ENCODE measurements at regions not wholly inside any gene's neighbourhood (a gene's known extent, or its start where the extent isn't known, plus 50 kb on each side); places are given as distances from the start of the nearest gene placed in this dataset.

DNA sequence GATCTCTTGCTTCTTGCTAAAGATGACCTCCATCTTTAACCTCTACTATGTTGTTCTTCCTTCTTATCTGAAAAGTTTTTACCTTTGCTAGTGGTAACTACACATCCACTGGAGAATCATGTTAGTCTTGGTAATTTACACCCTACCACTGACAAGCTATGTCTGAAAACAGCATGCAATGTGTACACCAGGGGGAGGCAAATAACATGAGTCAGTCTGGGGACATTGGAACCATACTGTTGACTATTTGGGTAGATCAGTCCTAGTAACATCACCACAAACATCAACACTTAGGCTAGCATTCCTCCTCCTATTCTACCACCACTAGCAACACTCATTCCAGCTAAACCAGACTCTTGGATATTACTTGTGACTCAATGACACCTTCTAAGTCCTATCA lies 549.0 kb downstream of the KCNT2 start:
- TF ChIP-seq, protein P1, sequence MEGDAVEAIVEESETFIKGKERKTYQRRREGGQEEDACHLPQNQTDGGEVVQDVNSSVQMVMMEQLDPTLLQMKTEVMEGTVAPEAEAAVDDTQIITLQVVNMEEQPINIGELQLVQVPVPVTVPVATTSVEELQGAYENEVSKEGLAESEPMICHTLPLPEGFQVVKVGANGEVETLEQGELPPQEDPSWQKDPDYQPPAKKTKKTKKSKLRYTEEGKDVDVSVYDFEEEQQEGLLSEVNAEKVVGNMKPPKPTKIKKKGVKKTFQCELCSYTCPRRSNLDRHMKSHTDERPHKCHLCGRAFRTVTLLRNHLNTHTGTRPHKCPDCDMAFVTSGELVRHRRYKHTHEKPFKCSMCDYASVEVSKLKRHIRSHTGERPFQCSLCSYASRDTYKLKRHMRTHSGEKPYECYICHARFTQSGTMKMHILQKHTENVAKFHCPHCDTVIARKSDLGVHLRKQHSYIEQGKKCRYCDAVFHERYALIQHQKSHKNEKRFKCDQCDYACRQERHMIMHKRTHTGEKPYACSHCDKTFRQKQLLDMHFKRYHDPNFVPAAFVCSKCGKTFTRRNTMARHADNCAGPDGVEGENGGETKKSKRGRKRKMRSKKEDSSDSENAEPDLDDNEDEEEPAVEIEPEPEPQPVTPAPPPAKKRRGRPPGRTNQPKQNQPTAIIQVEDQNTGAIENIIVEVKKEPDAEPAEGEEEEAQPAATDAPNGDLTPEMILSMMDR (conservative IDR thresholded peaks at IDR 0.05; ENCODE audit: low read length): no peak
- no peak for TF ChIP-seq EZH2phosphoT487 (IDR thresholded peaks at IDR 0.05; ENCODE audit: borderline replicate concordance, low read depth, low read length)
